ENCODE measurements at regions not wholly inside any gene's neighbourhood (a gene's known extent, or its start where the extent isn't known, plus 50 kb on each side); places are given as distances from the start of the nearest gene placed in this dataset.
"Not testable (repeated sequence)": the region's sequence is repeated elsewhere in the genome, so short reads cannot be mapped to it uniquely, and the experiment has no call there.

DNA sequence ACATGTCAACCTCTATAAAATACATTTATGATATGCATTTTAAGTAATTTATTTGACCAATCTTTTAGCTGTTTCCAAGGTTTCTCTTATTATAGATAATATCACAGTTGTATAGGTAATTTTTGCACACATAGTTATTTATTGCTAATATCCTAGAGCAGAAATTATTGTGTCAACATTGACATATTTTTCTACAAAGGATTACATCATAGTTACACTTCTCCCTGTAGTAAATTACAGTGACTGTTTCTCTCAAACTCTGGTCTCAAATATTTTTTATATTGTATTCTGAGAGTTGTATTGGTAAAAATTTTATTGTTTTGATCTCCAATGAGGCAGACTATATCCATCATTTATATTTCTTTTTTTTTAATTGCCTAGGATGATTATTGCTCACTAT, 714.4 kb upstream of the CDH6 start:
- DNase-seq (ENCODE audit: low spot score): no peak

GRCh38 chr5:30475429-30475828, 718.1 kb upstream of the CDH6 start:
- DNase-seq (ENCODE audit: low spot score): no peak

GRCh38 chr5:30469691-30470090, 723.8 kb upstream of the CDH6 start:
- no peak for DNase-seq (ENCODE audit: low spot score)

DNA sequence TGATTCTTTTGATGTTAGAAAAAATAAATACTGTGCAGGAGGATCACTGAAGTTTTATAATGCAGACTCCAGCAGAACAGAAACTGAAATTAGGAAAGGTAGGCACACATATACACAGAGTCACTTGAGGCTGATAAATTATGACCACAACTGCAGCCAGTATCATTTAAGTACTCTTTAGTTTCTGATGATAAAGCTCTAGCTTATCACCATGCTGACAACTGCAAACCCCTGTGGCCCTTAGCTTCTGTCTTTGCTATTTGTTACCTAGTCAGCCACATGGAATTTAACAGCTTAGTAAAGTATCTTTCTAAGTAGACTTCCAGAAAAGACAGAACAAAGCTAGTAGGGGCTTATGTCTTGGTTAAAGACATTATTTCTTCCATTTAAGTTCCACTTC, 734.8 kb upstream of the CDH6 start:
- DNase-seq (ENCODE audit: low spot score): no peak

GRCh38 chr5:30455484-30455883, 738.0 kb upstream of the CDH6 start:
- not testable (repeated sequence) for DNase-seq (ENCODE audit: low spot score)

GRCh38 chr5:30453168-30453567, 740.3 kb upstream of the CDH6 start:
- no peak for DNase-seq (ENCODE audit: low spot score)

- DNase-seq (ENCODE audit: low spot score): no peak
These were observed 743.3 kb upstream of the CDH6 start for GRCh38 chr5:30450153-30450552.

DNA sequence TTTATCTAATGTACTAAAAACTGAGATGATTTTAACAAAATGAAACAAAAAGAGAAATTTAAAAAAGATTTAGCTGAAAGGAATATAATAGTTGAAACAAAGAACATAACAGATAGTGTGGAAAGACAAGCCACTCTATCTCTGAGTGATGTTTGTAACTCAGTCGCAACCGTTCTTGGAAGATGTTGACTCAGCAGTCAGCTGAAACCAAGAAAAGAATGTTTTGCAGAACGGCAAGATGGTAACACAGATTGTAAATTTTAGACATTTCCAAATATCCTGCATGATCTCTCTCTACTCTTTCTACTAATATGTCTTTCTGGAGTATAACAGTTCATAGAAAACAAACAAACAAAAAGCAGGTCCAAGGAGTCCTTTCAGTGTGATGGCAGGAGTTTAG, 746.1 kb upstream of the CDH6 start:
- no peak for DNase-seq (ENCODE audit: low spot score)

- no peak for DNase-seq (ENCODE audit: low spot score)
These were observed 747.0 kb upstream of the CDH6 start for GRCh38 chr5:30446456-30446855.

DNA sequence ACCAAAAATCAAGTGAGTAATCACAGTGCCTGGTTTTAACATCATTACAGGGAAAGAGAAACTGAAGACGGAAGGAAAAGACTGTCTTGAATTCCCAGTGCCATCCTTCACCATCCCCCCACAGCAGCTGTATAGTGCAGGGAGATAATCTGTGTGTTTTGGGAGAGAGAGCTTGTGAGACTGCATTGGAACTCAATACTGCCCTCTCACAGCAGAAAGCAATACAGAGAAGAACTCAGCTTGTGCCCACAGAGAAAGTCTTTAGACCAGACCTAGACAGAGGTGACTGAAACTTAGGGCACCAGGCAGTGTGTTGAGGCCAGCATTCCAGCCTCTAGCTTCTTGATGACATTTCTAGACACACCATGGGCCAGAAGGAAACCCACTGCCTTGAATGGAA, 754.7 kb upstream of the CDH6 start:
- no peak for DNase-seq (ENCODE audit: low spot score)

DNA sequence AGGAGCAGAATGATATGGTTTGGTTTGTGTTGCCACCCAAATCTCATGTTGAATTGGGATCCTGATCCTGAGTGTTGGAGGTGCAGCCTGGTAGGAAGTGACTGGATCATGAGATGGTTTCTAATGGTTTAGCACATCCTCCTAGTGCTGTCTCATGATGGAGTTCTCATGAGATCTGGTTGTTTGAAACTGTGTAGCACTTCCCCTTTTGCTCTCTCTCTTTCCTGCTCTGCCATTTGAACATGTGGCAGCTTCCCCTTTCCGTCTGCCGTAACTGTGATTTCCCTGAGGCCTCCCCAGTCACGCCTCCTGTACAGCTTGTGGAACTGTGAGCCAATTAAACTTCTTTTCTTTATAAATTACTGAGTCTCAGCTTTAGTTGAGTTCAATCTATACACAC, 756.8 kb upstream of the CDH6 start:
- DNase-seq (ENCODE audit: low spot score): no peak

DNA sequence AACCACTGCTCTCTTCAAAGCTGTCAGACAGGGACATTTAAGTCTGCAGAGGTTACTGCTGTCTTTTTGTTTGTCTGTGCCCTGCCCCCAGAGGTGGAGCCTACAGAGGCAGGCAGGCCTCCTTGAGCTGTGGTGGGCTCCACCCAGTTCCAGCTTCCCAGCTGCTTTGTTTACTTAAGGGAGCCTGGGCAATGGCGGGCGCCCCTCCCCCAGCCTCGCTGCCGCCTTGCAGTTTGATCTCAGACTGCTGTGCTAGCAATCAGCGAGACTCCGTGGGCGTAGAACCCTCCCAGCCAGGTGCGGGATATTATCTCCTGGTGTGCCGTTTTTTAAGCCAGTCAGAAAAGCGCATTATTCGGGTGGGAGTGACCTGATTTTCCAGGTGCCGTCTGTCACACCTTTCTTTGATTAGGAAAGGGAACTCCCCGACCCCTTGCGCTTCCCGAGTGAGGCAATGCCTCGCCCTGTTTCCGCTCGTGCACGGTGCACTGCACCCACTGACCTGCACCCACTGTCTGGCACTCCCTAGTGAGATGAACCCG, 764.5 kb upstream of the CDH6 start:
- DNase-seq (ENCODE audit: low spot score): not testable (repeated sequence)

DNA sequence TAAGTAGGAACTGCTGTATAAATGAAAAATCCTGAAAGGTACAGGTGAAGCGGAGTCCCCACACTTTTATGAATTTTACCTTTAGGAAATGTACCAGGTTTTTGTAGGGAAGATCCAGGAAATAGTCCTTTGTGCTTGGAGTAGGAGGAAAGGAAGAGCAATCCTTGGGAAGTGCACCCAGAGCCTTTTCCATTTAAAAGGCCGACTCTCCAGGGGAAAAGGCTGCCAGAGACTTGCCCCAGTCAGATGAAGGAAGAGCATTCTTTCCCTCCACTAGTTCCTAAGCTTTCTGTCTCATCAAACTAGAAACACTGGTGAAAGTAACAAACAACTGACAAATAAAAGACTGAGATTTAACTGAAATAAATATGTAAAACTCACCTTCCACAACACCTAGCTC, 779.4 kb upstream of the CDH6 start:
- DNase-seq (ENCODE audit: low spot score): no peak

DNA sequence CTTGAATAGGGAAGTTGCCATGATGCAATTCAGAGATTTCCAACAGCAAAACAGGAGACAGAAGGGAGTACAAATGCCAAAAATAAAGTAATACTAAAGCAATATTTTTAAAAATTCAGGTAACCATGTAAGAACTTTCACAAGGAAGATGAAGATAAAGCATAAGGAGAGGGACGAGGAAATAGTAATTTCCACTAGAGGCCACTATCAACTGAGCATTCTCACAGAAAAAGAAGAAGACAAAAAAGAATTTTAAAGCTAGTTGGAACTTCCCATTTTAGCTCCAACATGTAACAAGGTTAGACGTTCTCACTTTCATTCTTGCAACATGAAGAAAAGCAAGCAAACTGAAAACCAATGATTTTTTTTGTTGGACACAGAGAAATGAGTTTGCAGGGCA, 779.9 kb upstream of the CDH6 start:
- DNase-seq (ENCODE audit: low spot score): no peak

GRCh38 chr5:30405821-30406220, 787.7 kb upstream of the CDH6 start:
- DNase-seq (ENCODE audit: low spot score): no peak

- peak; percentile 18 for DNase-seq (ENCODE audit: low spot score)
These were observed 791.9 kb upstream of the CDH6 start for GRCh38 chr5:30401479-30402058.

- no peak for DNase-seq (ENCODE audit: low spot score)
These were observed 795.1 kb upstream of the CDH6 start for GRCh38 chr5:30398423-30398822.

DNA sequence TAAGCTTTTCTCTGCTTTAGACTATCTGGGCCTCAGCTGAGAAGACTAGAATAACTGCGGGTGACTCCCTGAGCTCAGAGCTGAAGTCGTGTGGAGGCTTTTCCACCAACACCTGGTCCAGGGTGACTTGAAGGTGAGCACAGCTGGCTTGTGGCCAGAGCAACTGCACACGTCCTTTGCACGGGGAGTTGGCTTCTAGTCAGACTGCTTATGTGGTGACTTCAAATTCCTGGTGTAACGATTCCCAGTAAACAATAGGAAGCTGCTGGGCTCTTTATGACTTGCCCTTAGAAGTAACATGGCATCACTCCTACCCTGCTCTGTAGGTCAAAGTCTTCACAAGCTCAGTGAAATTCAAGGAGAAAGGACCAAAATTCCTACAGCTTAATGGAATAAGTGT, 800.6 kb upstream of the CDH6 start:
- no peak for DNase-seq (ENCODE audit: low spot score)

DNA sequence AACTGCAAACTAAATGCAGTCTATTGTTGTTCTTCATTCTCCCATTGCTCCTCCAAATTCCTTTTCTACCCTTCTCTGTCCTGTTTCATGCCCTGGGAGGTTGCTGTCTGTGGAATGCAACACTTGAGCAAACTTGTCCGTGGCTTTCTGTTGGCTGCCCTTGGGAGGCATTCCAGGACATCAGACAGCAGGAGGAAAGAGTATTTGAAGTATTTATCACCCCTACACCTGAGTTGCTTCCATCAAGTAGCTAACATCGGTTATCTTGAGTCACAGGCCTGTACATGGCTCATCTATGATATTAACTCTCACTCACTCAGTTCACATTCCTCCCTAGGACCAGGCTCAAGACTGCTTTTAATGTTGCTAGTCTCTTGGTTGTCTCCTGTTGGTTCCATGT, 803.4 kb upstream of the CDH6 start:
- DNase-seq (ENCODE audit: low spot score): no peak

DNA sequence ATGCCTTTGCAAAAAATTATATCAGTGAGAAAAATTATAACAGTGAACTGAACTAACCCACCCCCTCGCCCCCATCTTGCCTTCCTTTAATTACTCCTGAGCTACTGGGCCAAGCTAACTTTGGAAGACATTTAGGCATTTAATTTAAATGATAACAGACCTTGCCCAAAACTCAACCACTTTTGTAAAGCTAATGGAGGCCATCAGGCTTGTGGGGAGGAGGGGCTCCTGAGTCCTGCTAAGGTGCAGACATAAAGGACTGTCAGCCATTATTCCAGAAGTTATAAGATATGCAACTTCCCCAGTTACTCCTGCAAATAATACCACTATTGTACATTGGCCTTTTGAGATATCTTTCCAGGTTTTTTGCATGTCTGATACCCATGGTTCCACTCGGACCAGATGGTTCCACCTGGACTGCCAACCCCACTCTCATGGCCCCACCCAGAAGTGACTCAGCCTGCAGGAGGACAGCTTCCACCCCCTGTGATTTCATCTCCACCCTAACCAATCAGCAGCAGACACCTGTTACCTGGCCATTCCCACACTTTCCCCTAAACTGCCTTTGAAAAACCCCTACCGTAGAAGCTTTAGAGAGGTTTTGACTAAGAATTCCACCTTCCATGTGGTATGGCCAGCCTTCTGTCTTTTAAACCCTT, 805.4 kb upstream of the CDH6 start:
- DNase-seq (ENCODE audit: low spot score): no peak

GRCh38 chr5:30385754-30386153, 807.7 kb upstream of the CDH6 start:
- no peak for DNase-seq (ENCODE audit: low spot score)

DNA sequence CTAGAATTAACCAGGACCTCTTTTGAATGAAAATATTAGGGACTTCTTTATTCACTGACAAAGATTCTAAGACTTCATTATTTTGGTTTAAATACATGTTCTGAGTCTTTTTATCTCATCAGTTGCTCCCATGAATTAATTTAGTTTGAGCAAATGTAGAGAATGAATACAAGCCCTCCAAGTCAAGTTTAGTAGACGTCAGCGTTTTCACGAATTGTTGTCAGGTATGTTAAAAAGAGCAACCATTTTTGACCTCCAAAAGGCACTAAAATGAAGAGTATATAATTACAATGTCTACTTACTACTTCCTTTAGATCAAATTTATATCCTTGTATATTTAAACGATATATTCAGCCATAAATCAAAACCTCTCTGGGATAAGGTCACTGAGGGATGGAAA, 809.3 kb upstream of the CDH6 start:
- no peak for DNase-seq (ENCODE audit: low spot score)

GRCh38 chr5:30380228-30380627, 813.3 kb upstream of the CDH6 start:
- DNase-seq (ENCODE audit: low spot score): no peak

DNA sequence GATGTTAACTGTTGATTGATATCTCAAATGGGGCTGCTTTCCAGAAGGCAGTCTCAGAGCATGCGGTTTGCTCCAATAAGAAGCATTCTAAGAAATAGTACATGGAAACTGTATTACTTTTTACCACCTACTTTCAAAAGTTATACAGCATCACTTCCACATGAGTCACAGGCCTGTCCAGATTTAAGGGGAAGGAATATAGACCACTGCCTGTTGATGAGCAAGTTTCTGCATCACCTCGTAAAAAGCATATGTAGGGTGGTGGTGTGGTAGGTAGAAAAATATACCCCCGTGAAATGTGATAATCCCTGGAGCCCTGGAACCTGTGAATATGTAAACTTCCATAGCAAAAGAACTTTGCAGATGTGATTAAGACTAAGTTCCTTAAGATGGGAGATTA, 816.6 kb upstream of the CDH6 start:
- no peak for DNase-seq (ENCODE audit: low spot score)

Data from LoVo (cell line).